Osteocyte (in vitro differentiated cells): ENCODE measurements at regions not wholly inside any gene's neighbourhood (a gene's known extent, or its start where the extent isn't known, plus 50 kb on each side); places are given as distances from the start of the nearest gene placed in this dataset.
"Not testable (repeated sequence)": the region's sequence is repeated elsewhere in the genome, so short reads cannot be mapped to it uniquely, and the experiment has no call there.

Source experiments
- DNase-seq: peaks from one replicate; pipeline ENCODE4 v3.0.0; 2021; ENCODE audit warnings: mixed read lengths; ENCODE audit not compliant: unreplicated experiment; ENCODE audit errors: extremely low spot score
- H3K27ac Mint-ChIP-seq: one replicate; pipeline ENCODE4 v1.8.0; 2021; ENCODE audit warnings: mild to moderate bottlenecking, mixed read lengths; ENCODE audit not compliant: unreplicated experiment
- H3K27me3 Mint-ChIP-seq: one replicate; pipeline ENCODE4 v1.8.0; 2021; ENCODE audit warnings: mixed read lengths; ENCODE audit not compliant: unreplicated experiment
- H3K36me3 Mint-ChIP-seq: one replicate; pipeline ENCODE4 v1.8.0; 2021; ENCODE audit warnings: mixed read lengths; ENCODE audit not compliant: unreplicated experiment
- H3K4me1 Mint-ChIP-seq: one replicate; pipeline ENCODE4 v1.8.0; 2021; ENCODE audit warnings: mixed read lengths; ENCODE audit not compliant: unreplicated experiment
- H3K4me3 Mint-ChIP-seq: one replicate; pipeline ENCODE4 v1.8.0; 2021; ENCODE audit warnings: mild to moderate bottlenecking, moderate library complexity, mixed read lengths; ENCODE audit not compliant: unreplicated experiment
- H3K9me3 Mint-ChIP-seq: one replicate; pipeline ENCODE4 v1.8.0; 2021; ENCODE audit warnings: mixed read lengths; ENCODE audit not compliant: unreplicated experiment
- TF ChIP-seq, protein P1 (sequence below): fragments of 200-600 bp; sonication (generic); IDR thresholded peaks from 2 replicates; pipeline ENCODE4 v1.5.0; 2021; ENCODE audit warnings: antibody characterized with exemption, mild to moderate bottlenecking, moderate library complexity

GRCh38 chrX:444305-444704 lies 57.6 kb upstream of the PPP2R3B start:
- no peak for DNase-seq
- Mint-ChIP-seq H3K9me3 (no peaks in the 10 kb centered on the region), H3K4me3 (no peak overlapping the region), H3K36me3 (no peaks in the 10 kb centered on the region), H3K27me3 (peaks cover 23% of the 10 kb centered on the region), H3K4me1 (peaks cover 7% of the 10 kb centered on the region), H3K27ac (no peak overlapping the region)
- TF ChIP-seq, protein P1, sequence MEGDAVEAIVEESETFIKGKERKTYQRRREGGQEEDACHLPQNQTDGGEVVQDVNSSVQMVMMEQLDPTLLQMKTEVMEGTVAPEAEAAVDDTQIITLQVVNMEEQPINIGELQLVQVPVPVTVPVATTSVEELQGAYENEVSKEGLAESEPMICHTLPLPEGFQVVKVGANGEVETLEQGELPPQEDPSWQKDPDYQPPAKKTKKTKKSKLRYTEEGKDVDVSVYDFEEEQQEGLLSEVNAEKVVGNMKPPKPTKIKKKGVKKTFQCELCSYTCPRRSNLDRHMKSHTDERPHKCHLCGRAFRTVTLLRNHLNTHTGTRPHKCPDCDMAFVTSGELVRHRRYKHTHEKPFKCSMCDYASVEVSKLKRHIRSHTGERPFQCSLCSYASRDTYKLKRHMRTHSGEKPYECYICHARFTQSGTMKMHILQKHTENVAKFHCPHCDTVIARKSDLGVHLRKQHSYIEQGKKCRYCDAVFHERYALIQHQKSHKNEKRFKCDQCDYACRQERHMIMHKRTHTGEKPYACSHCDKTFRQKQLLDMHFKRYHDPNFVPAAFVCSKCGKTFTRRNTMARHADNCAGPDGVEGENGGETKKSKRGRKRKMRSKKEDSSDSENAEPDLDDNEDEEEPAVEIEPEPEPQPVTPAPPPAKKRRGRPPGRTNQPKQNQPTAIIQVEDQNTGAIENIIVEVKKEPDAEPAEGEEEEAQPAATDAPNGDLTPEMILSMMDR = no peak

DNA sequence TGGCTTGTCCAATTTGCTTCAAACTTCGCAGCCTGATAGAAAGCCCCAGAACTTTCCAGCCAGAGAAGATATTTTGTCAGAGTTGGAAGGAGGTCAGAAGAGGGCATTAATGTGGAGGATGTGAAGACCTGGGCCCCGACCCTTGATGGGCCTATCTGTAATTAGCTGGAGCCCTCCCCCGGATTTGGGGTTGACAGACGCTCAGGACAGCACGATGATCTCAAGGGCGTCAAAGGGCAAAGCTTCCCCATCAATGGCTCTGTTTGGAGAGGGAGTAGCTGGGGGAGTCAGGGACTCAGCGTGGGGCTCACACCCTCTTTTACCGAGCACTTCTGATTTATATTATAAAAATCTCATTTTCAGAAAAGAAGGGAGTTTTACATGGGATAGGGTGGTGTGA lies 59.0 kb upstream of the PPP2R3B start:
- H3K27ac Mint-ChIP-seq = no peak overlapping the region
- peaks cover 23% of the 10 kb centered on the region for H3K27me3 Mint-ChIP-seq
- H3K4me3 Mint-ChIP-seq = no peak overlapping the region

DNA sequence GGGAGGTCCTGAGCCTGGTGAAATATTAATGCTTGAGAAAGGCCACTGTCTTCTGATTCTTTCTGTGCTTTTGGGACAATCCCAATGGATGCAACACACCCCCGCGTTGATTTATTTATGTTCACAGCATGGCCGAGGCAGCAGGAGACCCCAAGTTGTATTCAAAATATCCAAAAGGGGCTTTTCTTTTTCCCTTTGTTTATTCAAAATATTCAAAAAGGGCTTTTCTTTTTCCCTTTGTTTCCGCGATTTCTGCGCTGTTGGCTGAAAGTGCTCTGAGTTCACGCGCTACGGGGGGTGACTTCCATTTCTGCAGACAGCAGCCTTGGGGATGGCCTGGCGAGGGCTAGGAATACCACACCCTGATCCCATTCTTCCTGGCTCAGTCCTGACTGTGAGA lies 59.5 kb upstream of the PPP2R3B start:
- Mint-ChIP-seq H3K4me1 (peaks cover 7% of the 10 kb centered on the region), H3K27me3 (peaks cover 23% of the 10 kb centered on the region), H3K9me3 (no peaks in the 10 kb centered on the region), H3K36me3 (no peaks in the 10 kb centered on the region), H3K4me3 (no peak overlapping the region), H3K27ac (no peak overlapping the region)
- TF ChIP-seq, protein P1 = no peak
- no peak for DNase-seq

More for the DNA sequence above, 59.0 kb upstream of the PPP2R3B start:
- DNase-seq = no peak
- TF ChIP-seq, protein P1 = no peak
- peaks cover 7% of the 10 kb centered on the region for H3K4me1 Mint-ChIP-seq
- no peaks in the 10 kb centered on the region for H3K36me3 Mint-ChIP-seq
- no peaks in the 10 kb centered on the region for H3K9me3 Mint-ChIP-seq

DNA sequence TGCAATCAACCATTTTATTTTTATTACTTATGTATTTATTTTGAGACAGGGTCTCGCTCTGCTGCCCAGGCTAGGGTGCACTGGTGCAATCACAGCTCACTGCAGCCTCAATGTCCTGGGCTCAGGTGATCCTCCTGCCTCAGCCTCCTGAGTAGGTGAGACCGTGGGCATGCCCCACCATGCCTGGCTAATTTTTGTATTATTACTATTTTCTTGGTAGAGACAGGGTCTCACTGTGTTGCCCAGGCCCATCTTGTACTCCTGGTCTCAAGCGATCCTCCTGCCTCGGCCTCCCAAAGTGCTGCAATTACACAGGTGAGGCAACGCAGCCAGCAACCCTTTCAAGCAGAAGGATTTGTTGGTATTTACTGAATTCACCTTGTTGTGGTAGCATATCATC lies 60.3 kb upstream of the PPP2R3B start:
- H3K27ac Mint-ChIP-seq = no peak overlapping the region
- TF ChIP-seq, protein P1 = no peak
- H3K36me3 Mint-ChIP-seq = no peaks in the 10 kb centered on the region
- no peak for DNase-seq
- no peak overlapping the region for H3K4me3 Mint-ChIP-seq
- no peaks in the 10 kb centered on the region for H3K9me3 Mint-ChIP-seq
- peaks cover 7% of the 10 kb centered on the region for H3K4me1 Mint-ChIP-seq
- peaks cover 23% of the 10 kb centered on the region for H3K27me3 Mint-ChIP-seq

- H3K36me3 Mint-ChIP-seq, H3K27me3 Mint-ChIP-seq, H3K9me3 Mint-ChIP-seq, H3K4me3 Mint-ChIP-seq, H3K4me1 Mint-ChIP-seq, H3K27ac Mint-ChIP-seq, DNase-seq: not testable (repeated sequence)
Measured at GRCh38 chrX:451750-452149, 65.0 kb upstream of the PPP2R3B start.

GRCh38 chrX:452598-452997 lies 65.9 kb upstream of the PPP2R3B start:
- H3K27ac Mint-ChIP-seq = no peak overlapping the region
- H3K4me3 Mint-ChIP-seq = no peak overlapping the region
- DNase-seq = no peak
- no peaks in the 10 kb centered on the region for H3K27me3 Mint-ChIP-seq
- no peaks in the 10 kb centered on the region for H3K36me3 Mint-ChIP-seq
- TF ChIP-seq, protein P1 = no peak
- no peaks in the 10 kb centered on the region for H3K4me1 Mint-ChIP-seq
- peaks cover 9% of the 10 kb centered on the region for H3K9me3 Mint-ChIP-seq

DNA sequence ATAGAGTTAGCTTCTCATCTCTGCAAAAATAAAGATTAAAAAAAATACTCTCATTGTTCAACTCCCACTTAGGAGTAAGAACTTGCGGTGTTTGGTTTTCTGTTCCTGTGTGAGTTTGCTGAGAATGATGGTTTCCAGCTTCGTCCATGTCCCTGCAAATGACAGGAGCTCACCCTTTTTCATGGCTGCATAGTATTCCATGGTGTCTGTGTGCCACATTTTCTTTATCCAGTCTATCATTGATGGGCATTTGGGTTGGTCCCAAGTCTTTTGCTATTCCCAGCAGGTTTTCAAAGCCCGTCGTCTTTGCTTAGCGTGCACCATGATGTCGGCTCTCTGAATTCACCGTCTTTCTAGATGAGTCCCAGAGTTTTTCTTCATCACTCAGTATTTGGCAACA lies 67.8 kb upstream of the PPP2R3B start:
- H3K27me3 Mint-ChIP-seq, DNase-seq, H3K4me1 Mint-ChIP-seq, H3K4me3 Mint-ChIP-seq, H3K36me3 Mint-ChIP-seq, H3K9me3 Mint-ChIP-seq, H3K27ac Mint-ChIP-seq: not testable (repeated sequence)
